Left colon (tissue), 2 donors: ENCODE measurements at regions not wholly inside any gene's neighbourhood (a gene's known extent, or its start where the extent isn't known, plus 50 kb on each side); places are given as distances from the start of the nearest gene placed in this dataset.
A peak's percentile ranks its signal among the peaks of the same experiment; 100 is the strongest.
"Not testable (repeated sequence)": the region's sequence is repeated elsewhere in the genome, so short reads cannot be mapped to it uniquely, and the experiment has no call there.

ENCODE experiments used
- ATAC-seq: fragments of 200-7000 bp; cut with Tn5 transposase; one replicate; pipeline ENCODE4 v1.9.1; 2020; ENCODE audit warnings: mild to moderate bottlenecking, moderate library complexity
- DNase-seq, 2 donors: peaks; one replicate each; pipeline ENCODE4 v3.0.0-alpha.2; 2020
- intact Hi-C, 2 donors: fragments of 100-400 bp; cut with DNase I in 1 of 2; cut with micrococcal nuclease in 1 of 2; formaldehyde crosslinking; loops; one replicate each; pipeline versions ENCODE4 v1.11.2 to v1.14.0; 2022; cut with DNase I, micrococcal nuclease
- donor health status: DM: no; HTN: no; CAD: no.
- donor health status: DM: yes; HTN: yes; CAD: no.

DNA sequence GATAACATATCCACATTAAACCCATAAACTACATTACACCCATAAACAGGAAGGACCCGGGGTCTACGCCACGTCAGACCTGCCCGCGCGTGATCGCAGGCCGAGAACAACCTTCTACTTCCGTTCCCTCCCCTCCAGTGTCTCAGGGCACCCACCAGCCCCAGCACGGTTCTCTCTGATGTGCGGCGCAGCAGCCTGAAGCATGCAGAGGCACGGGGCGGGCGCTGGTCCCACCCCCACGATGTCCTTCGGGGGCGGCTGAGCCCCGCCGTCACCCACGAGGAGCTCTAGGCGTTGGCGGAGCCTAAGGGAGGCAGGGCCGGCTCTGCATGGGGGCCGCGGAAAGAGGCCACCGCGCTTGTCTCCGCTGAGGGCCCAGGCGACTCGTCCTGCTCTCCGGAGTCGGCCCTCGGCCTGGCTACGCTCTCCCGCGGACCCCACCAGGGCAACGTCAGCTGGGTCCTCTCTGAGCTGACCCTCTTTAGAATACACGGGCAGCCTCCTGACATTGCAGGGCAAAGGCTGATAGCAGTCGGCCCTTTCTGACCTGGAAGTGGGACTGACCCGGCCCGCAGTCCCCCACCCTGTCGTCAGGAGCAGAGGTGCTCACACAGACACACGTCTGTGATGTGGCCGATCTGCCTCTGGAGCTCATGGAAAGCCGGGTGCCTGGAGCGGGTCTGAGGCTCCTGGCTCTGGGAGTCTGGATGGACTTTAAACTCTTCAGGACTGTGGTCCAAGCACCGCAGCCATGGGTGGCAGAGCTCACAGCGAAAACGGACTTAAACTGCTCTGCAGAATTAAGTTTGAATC is 65.6 kb upstream of the ADGRA1 start:
- DNase-seq (no peak), ATAC-seq (no peak)
- intact Hi-C loops = no loop called here

DNA sequence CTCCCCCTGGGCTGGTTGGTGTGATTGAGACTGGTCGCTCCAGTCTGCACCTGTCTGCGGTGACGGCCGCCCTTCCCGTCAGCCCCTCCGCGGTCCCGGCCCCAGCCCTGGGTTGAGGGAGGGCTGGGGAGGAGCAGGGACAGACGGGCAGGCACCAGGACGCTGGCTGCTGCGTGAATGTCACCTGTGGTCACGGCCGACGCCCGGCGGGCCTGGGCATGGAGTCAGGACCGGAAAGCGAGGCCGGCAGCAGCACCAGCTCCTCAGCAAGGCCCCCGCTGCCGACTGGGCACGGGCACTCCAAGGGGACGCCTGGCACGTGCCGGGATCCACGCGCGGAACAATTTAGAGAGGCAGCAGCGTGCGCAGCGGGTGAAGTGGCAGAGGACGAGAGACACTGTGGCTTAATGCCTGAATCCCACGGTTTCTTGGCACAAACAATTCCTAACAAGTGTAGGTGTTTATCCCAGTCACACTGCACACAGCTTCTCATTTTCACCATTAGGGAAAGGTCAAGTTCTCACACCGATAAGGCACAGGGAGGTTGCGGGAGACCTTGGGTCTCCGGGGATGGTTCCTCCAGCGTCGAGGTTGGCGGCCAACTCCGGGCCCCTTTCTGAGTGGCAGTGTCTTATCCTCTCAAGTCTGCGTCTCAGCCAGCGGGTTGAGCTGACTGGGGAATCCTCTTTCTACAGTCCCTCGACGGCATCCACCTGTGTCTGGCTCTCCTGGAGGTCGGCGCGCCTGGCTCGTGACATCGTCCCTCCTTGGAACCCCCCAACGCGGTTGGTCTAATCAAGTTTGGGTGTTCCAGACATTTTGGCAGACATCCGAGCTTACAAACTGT is 66.4 kb upstream of the ADGRA1 start:
- no peak for DNase-seq
- intact Hi-C loops = no loop called here
- ATAC-seq = no peak

DNA sequence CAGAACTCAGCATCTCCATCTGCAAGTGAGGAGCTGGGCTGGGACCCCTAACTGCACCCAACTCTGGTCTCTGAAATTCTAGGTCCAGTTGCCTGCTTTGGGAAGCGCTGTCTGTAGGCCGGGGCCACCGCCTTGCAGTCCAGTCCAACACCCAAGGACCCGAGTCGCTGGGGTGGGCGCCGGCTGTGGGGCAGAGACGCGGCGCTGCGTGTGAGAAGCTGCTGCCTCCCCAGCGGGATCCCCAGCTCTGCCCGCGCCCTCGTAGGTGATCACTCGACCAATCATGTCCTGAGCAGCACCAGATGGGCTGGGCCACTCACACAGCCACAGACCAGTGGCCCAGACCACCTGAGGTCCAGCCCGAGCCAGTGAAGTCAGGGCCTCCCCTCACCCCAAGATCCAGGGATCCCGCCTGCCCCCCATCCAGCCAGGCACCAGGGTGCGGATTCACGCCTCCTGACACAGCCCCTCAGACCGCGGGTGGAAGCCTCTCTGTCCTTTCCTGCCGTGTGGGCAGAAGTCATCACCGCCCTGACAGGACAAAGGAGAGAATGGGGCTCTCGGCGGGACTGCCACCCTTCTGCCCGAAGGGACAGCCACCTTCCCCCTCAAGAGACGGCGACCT is 67.4 kb upstream of the ADGRA1 start:
- intact Hi-C loops = no loop called here
- no peak for DNase-seq
- no peak for ATAC-seq

DNA sequence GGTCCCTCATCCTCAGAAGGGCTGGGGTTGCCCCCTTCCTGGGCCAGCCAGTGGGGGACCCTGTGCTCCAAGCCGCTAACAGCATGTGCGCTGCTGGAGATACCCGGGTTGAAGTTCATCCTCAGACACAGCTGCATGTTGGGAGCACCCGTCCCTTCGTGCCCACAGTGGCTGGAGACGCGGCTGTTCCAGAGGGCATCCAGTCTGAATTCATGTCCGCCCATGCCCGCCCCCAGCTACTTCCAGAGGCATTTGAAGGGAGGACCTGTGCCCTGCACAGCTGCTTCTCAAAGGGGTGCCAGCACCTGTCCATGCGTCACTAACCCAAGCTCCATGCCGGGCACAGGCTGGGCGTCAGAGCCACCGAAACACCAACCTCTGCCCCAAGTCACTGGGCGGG is 68.1 kb upstream of the ADGRA1 start:
- no peak for DNase-seq
- intact Hi-C loops = no loop called here

DNA sequence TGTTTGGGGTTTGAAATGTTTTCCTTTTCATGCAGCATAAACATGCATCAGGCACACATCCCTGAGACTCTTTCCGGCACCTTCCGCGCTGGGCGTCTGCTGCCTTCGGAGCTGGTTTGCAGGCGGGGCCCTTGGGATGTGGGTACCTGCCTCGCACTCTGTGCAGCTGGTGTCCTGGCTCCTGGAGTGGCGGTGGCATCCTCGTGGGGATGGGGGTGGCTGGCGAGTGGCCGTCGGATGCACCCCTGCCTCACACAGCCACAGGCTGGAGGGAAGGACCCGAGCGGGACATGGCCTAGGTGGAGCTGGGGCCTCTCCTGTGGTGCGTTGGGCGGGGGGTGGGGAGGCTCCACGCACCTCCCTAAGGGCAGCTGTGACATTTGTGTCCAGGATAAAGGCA is 68.5 kb upstream of the ADGRA1 start:
- intact Hi-C loops = no loop called here
- DNase-seq = no peak
- no peak for ATAC-seq

More for the DNA sequence above, 68.1 kb upstream of the ADGRA1 start:
- ATAC-seq = no peak

DNA sequence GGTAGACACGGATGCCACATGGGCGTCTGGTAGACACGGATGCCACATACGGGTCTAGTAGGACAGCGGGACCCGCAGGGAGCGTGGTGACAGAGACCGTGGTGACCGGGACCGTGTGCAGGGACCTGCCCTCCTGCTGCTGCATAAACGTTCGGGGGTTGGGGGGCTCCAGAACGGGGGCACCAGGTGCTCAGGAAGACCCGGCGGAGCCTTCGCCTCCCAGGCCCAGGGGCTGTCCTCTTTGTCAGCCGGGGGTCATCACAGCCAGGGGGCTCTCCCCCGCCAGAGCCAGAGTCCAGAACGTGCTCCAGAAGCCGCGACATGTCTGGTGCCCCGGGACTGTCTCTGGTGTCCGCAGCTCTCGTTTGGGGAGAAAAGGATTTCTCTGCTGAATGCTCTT is 69.2 kb upstream of the ADGRA1 start:
- ATAC-seq (no peak), DNase-seq (no peak)
- intact Hi-C loops = no loop called here

DNA sequence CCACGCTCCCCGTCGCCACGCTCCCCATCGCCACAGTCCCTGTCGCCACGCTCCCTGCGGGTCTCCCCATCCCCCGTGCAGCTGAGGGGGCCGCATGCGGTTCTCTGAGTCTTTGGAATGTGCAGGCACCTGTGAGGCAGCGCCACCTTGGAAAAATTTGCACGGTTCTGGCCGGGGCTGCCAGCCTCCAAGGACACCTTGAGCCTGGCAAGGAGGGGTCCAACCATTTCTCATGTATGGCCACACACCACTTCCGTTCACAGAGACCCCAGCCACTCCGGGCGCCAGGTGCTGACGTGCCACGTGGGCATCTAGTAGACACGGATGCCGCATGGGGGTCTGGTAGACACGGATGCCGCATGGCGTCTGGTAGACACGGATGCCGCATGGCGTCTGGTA is 70.5 kb upstream of the ADGRA1 start:
- intact Hi-C loops = no loop called here
- DNase-seq (no peak), ATAC-seq (no peak)

DNA sequence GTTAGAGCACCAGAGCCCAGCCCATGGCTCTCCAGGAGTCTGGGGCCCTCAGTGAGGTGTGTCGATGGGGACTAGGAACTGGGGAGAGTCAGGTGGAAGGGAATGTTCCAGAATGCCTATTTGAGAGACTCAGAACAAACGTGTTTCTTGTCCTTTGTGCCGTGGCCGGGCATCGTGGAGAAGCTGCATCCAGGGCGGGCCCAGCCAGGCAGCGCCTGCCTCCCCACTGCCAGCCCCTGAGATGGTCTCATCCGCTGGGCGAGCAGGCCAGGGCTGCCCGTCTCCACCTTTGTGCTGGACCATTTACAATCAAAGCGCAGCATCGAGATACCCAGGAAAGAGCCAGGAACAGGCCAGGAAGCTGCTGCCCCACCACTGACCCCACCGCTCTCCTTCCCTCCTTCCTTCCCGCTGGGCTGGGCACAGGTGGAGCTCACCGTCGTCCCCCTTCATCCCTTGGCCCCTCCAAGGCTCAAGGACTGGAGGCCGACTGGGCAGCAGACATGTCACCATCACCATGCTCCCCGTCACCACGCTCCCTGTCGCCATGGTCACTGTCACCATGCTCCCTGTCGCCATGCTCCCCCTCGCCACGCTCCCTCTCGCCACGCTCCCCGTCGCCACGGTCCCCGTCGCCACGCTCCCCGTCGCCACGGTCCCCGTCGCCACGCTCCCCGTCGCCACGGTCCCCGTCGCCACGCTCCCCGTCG is 71.1 kb upstream of the ADGRA1 start:
- intact Hi-C loops = no loop called here
- DNase-seq (no peak), ATAC-seq (no peak)

DNA sequence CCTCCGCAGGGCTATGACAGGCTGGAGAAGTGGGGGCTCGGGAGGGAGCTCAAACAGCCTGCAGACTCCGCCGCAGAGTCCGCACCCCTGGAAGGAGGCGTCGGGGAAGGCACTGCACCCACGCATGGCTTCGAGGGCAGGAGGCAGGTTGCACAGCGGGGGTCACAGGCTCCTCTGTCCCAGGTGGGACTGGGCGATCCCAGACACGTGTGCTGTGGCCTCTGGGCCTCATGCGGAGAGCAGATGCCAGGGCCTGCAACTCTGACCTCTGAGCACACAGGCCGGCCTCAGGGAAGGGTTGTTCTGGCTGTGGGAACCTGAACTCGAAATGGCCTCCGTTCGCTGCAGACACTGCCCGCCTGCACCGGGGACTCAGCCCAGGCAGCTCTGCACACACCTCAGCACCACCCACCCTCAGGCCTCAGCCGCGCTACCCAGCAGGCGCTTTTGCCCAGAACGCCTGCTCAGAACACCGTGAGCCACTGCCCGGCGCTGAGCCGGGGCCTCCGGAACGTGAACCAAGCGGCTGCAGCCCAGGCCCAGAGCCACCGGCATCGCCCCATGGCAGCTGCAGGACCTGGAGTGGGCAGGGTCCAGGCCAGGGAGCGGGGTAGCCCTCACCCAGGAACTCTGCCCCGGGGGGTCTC is 71.8 kb upstream of the ADGRA1 start:
- DNase-seq (no peak), ATAC-seq (no peak)
- intact Hi-C loops = no loop called here

DNA sequence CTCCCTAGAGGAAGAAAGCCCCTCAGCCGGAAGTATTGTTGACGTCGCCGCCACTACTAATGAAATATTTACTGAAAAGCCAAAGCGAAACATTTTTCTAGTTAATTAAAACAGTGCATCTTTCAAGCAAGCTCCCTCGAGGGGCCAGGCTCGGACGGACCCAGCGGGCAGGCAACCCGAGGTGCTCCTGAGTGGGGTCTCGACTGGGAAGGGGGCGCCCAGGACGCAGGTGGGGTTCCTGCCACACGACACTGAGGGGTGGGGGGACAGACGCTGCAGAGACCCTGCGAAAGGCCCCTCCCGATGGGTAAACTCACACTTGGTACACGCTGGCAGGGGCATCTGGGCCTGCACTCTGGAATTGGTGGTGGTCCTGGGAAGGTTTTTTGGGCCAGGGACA is 72.4 kb upstream of the ADGRA1 start:
- ATAC-seq (no peak), DNase-seq (no peak)
- intact Hi-C loops = no loop called here

DNA sequence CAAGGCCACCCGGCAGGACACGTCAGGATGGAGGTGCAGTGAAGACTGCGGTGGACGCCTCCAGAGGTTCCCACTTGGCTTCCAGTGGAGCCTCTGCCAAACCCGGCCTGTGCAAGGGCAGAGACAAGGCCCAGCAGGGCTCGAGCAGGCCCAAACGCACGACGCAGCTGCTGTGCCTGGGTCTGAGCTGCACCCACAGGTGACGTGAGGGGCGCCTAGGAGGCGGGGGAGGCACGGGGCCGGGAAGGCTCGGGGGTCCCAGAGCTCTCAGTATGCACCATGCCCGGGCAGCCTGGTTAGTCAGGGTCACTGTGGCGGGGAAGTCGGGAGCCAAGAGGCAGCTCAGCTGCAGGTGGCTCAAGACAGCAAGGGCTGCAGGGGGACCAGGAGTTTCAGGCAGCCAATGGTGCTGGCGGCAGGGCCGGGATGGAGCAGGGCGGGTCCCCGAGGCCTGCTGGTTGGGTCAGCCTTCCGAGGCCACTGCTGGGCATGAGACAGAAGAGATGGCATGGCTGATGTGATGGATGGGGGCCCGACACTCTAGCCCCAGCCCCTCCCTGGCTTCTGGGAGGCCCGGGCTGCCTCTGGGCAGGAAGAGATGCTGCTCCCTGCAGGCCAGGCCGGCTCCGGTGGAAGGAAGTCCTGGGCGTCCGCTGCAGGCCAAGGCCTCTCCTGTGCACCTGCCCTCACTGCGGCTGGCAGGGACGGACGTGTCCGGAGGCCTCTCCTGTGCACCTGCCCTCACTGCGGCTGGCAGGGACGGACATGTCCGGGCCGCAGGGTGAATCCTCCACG is 72.2 kb upstream of the CFAP46 start:
- DNase-seq = no peak
- intact Hi-C loops = no loop called here
- ATAC-seq = no peak

DNA sequence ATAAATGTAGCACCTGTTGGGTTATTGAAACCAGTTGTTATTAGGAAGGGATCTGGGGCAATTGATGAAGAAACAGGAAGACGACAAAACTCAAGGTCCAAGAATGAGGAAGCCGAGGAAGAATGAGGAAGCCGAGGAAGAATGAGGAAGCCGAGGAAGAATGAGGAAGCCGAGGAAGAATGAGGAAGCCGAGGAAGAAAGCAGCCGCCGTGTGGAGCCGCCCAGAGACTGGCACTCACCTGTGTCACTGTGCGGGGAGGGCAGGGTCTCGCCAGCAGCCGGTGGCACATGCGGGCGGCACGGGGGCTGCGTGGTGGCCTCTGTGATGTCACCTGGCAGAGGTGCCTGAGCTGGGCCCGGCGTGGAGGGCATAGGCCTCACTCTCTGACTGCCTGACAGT is 71.1 kb upstream of the CFAP46 start:
- DNase-seq = peak; percentile 65 to 81
- peak; percentile 60 for ATAC-seq
- intact Hi-C loops = no loop called here

DNA sequence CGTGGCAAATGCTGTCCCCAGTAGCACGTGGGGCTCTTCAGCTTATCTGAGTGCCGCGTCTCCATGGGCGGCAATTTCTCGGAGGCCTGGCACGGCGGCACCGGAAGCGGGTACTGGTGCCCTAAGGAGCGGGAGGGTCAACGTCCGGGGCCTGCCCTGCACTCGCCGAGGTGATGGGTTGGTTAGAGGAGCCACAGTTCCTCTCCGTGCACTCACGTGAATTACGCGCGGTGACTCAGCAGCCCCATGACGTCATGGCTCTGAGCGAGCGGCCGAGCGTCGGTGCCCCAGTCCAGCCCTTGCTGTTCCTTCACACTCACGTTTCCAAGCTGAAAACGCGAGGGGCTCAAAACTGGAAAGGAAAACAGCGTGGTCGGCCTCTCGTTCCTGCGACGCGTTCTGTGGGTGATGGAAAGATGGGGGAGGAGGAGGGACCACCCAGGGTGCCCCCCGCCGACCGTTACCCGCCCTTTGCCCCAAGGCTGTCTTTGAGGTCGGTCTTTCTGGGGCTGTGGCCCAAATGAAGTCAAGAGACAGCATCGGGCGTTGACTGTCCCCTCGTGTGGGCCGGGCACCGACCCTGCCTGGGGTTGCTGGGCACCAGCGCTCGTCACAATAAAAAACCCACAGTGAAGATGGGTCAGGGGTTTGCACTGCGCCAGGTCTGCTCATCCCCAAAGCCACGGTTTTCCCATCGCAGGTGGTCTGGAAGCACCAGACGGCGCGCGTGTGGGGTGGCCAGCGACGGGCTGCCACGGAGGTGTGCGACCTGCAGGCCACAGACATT is 70.4 kb upstream of the CFAP46 start:
- no peak for DNase-seq
- intact Hi-C loops = no loop called here
- ATAC-seq = no peak

DNA sequence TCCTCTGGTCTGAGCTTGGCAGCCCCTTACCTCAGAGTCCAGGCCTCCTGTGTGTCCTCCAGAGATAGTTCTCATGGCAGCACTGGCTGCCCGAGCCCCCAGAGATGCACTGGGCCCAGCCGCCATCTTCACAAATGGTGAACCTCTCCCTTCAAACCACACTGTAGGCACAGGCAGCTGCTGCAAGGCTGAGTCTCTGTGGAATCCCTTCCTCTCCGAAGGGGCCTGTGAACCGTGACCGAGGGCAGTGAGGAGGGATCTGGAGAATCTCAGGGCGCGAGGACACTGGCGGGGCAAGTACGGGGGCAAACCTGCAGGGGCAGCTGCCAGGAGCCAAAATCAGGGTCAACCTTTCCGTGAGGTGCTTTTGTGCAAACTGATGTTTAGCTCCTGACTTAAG is 69.5 kb upstream of the CFAP46 start:
- ATAC-seq = no peak
- no peak for DNase-seq
- intact Hi-C loops = no loop called here

DNA sequence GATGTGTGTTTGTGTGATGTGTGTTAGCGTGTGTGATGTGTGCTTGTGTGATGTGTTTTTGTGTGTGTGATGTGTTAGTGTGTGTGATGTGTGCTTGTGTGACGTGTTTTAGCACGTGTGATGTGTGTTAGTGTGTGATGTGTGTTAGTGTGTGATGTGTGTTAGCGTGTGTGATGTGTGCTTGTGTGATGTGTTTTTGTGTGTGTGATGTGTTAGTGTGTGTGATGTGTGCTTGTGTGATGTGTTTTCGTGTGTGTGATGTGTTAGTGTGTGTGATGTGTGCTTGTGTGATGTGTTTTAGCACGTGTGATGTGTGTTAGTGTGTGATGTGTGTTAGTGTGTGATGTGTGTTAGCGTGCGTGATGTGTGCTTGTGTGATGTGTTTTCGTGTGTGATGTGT is 69.0 kb upstream of the CFAP46 start:
- ATAC-seq, DNase-seq, intact Hi-C loops: not testable (repeated sequence)

DNA sequence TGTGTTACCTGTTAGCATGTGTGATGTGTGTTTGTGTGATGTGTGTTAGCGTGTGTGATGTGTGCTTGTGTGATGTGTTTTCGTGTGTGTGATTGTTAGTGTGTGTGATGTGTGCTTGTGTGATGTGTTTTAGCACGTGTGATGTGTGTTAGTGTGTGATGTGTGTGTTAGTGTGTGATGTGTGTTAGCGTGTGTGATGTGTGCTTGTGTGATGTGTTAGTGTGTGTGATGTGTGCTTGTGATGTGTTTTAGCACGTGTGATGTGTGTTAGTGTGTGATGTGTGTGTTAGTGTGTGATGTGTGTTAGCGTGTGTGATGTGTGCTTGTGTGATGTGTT is 68.4 kb upstream of the CFAP46 start:
- intact Hi-C loops, DNase-seq, ATAC-seq: not testable (repeated sequence)

DNA sequence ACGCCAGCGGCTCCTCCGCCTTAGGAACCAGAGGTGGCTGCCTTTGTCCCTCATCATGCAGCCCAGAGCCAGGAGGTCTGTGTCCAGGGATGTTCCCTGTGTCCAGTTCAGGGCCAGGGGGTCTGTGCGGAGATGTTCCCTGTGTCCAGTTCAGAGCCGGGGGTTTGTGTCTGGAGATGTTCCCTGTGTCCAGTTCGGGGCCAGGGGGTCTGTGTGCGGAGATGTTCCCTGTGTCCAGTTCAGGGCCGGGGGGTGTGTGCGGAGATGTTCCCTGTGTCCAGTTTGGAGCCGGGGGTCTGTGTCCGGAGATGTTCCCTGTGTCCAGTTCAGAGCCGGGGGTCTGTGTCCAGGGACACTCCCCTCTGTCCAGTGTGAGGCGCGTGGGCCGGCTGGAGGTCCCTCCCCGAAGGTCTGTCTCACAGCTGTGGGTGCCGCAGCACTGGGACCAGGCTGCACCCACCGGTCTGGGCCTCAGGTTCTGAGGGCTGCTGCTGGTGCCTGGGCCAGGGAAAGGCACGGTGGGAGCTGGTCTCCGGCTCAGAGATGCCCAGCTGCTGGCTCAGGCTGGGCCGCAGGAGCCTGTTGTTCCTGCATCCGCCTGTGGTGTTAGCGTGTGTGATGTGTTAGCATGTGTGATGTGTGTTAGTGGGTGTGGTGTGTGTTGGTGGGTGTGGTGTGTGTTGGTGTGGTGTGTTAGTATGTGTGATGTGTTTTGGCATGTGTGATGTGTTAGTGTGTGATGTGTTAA is 67.9 kb upstream of the CFAP46 start:
- DNase-seq = no peak
- intact Hi-C loops = no loop called here
- ATAC-seq = no peak
